Stimulated activated CD4-positive, alpha-beta T cell treated with anti-CD3 and anti-CD28 coated beads, Interleukin-2, amount 100 ng/mL, for 24 hours (primary cell): ENCODE measurements at regions not wholly inside any gene's neighbourhood (a gene's known extent, or its start where the extent isn't known, plus 50 kb on each side); places are given as distances from the start of the nearest gene placed in this dataset.
"Not testable (repeated sequence)": the region's sequence is repeated elsewhere in the genome, so short reads cannot be mapped to it uniquely, and the experiment has no call there.

Experiments
- DNase-seq, 2 donors: peaks; one replicate each; pipeline ENCODE4 v3.0.0-alpha.2; 2020

DNA sequence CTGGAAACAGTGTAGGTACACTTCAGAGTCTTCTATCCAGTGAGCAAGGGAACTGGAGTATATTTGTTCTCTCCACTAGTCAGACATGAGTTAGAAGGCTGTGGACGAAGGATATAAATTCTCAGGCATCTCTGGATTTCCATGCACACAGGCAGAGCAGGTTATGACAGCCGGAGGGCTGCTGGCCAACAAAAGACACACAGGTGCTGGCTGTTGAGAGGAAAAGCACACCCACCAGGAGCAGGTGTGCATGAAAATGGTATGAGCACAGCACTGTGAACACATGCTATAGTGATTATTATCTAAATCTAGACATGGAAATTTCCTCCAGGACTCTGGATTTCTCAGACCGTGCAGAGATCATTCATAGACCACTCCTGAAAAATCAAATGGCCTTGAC, 444.7 kb upstream of the RPS6KA3 start:
- no peak for DNase-seq

DNA sequence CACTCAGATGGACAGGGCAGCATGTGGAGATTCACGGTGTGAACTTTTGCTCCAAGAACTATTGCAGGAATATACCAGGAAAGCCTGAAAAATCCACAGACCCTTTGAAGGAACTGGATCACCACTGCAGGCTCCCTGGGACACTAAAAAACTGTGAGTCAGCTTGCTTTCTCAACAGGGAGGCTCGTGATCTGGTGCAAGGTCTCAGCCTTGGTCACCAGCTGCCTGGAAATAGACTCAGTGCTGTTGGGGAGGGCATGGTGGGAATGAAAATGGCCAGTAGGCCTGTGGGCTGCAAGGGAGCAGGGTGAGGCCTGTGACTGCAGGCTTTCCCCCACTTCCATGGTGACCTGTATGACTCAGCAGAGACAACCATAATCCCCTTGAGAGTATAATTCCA, 426.4 kb upstream of the RPS6KA3 start:
- no peak for DNase-seq

- DNase-seq: no peak
Observed at GRCh38 chrX:20686256-20686655, 419.5 kb upstream of the RPS6KA3 start.

- DNase-seq: no peak
Observed at GRCh38 chrX:20685652-20686051, 418.9 kb upstream of the RPS6KA3 start.

- no peak for DNase-seq
Observed at GRCh38 chrX:20681683-20682082, 415.0 kb upstream of the RPS6KA3 start.

DNA sequence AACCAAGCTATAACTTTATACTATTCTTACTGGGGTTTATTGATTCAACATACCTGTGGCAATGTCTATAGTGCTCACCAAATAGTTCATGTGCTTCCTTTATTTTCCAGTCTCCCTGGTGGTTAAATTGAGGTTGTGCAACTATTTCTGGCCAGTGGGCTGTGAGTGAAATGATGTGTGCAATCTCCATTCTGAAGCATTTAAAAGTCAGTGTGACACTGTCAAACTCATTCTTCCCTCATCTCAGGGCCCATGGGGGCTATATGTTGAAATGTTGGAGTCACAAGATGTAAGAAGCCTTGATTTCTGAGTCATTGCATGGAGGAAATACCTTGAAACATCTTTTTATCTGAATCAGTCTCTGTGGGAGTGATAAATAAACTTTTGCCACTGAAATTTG, 414.3 kb upstream of the RPS6KA3 start:
- DNase-seq: no peak

DNA sequence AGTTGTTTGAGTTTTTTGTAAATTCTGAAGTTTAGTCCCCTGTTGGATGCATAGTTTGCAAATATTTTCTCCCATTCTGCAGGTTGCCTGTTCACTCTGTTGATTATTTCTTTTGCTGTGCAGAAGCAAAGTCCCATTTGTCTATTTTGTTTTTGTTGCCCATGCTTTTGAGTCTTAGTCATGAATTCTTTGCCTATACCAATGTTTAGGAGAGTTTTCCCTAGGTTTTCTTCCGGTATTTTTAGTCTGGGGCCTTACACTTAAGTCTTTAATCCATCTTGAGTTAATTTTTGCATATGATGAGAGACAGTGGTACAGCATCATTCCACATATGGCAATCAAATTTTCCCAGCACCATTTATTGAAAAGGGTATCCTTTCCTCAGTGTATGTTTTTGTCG, 405.8 kb upstream of the RPS6KA3 start:
- no peak for DNase-seq

GRCh38 chrX:20671746-20672145, 405.0 kb upstream of the RPS6KA3 start:
- not testable (repeated sequence) for DNase-seq

- no peak for DNase-seq
Observed at GRCh38 chrX:20670611-20671010, 403.9 kb upstream of the RPS6KA3 start.

DNA sequence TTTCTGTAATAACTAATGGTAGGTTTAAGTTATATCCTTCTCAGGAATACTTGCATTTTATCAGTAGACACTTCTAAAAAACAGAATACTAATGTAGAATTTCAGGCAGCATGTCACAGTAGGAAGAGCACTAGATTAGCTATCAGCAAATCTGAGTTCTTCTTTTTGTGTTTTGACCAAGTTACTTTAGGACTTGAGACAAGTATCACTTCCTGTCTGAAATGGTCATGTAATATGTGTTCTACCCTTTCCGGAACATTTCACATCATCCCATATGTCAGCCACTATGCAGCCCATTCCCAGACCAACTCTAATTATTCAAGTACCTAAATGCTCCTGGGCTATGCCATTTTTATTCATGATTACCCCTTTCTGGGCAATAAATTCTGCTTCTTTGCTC, 401.8 kb upstream of the RPS6KA3 start:
- no peak for DNase-seq

DNA sequence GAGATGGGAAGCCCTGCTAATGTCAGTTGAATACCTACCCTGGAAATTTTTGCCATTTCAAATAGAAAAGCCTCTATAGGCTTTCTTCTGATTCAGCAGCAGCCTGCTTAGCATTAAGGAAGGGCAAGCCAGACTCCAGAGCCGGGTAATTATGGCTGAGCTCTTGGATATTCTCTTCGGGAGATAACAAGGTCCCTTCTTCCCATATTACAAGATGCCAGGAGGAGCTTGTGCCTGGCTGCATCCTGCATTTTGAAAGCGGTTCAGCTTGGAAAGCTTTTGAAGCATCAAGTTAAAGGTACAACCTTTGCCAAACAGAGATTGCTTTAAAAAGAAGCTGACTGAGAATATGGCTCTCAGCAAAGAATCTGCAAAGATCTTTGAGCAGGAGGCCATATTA, 399.6 kb upstream of the RPS6KA3 start:
- DNase-seq: no peak

- DNase-seq: no peak
Observed at GRCh38 chrX:20665481-20665880, 398.8 kb upstream of the RPS6KA3 start.

DNA sequence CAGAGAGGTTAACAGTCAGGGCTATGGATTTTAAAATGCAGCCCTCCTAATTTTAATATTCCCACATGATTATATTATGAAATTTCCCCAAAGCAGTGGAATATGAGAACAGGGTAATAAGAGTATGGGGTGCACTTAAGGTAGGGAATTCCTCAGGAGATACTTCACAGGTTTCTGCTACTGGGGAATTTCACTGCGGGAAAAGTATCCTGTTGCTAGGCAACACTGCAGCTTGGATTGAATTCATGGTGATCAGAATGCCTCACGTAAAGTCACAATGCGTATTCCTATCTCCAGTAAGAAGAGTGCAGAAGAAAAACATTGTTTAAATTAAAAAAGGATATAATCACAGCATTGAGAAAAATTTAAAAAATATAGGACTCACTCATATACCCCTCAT, 398.1 kb upstream of the RPS6KA3 start:
- no peak for DNase-seq

- no peak for DNase-seq
Observed at GRCh38 chrX:20664131-20664530, 397.4 kb upstream of the RPS6KA3 start.

GRCh38 chrX:20663336-20663735, 396.6 kb upstream of the RPS6KA3 start:
- DNase-seq: no peak

GRCh38 chrX:20656721-20657120, 390.0 kb upstream of the RPS6KA3 start:
- no peak for DNase-seq

DNA sequence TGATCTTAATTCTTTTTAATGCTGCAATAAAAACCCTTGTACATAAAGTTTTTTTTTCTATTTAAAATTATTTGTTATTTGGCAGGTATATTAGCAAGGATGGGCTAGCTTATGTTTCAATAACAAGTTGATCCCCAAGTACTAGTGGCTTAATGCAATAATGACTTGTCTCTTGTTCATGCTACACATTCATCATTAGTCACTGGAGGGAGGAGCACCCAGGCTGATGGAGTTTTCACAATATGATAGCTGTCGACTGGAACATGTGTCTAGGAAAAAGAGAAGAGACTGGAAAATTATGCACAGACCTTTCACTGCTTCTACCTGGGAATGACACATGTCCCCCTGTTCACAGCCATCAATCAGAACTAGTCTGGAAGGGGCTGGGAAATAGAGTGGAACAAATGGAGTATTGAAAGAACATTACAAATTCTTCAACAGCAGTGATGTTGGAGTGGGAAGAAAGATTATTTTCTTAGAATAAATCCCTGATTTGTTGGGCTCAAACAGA, 387.9 kb upstream of the RPS6KA3 start:
- DNase-seq: no peak

DNA sequence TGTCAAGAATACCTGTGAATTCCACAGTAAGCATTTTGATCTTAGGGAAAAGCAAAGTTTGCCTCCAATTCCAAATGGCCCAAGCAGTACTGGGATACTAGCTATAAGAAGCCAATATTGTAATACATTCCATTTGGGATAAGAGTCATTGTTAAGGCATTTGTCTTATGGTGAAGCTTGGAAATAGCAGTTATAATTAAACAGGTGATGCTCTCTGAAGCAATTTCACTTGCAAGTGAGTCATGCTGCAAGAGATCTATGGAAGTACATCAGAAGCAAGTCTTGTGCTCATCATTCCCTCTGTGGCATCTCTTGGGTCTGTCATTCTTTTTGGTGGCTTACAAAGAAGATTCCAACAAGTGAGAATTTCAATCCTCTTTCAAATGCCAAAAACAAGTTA, 386.4 kb upstream of the RPS6KA3 start:
- DNase-seq: no peak

- DNase-seq: no peak
Observed at GRCh38 chrX:20641954-20642353, 375.2 kb upstream of the RPS6KA3 start.

- no peak for DNase-seq
Observed at GRCh38 chrX:20639115-20639514, 372.4 kb upstream of the RPS6KA3 start.

- DNase-seq: no peak
Observed at GRCh38 chrX:20637351-20637750, 370.6 kb upstream of the RPS6KA3 start.

- DNase-seq: no peak
Observed at GRCh38 chrX:20633451-20633850, 366.7 kb upstream of the RPS6KA3 start.

DNA sequence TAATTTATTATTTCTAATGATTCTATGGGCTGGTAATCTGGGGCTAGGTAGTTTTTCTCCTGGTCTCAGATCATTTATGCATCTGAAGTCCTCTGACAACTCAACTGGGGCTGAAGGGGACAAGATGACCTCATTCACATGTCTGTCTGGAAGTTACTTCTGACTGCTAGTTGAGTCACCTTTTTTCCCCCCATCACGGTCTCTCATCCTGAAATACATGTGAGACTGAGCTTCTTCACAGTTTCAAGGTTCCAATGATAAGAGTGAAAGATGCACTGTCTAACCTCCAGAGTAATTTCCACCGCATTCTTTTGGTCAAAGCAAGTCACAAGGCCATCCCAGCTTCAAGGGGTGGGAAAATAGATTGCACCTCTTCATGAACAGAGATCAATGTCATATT, 356.7 kb upstream of the RPS6KA3 start:
- no peak for DNase-seq

DNA sequence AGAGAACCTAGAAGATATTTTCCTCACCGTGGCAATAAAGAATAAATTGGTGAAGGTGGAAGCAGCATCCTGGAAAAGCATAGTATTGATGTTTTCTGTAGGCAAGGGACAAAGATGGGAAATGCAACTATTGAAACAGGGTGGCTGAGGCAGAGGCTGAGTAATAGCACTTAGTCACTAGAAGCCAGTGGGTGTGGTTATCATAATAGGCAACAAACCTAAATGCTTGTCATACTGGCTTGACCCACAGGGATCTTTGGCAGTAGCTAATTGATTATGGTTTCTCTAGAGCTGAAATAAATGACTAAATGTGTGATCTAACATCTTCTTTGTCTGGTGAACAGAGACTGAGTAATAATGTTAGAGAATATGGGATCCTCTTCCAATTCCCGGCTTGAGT, 353.6 kb upstream of the RPS6KA3 start:
- DNase-seq: no peak

DNA sequence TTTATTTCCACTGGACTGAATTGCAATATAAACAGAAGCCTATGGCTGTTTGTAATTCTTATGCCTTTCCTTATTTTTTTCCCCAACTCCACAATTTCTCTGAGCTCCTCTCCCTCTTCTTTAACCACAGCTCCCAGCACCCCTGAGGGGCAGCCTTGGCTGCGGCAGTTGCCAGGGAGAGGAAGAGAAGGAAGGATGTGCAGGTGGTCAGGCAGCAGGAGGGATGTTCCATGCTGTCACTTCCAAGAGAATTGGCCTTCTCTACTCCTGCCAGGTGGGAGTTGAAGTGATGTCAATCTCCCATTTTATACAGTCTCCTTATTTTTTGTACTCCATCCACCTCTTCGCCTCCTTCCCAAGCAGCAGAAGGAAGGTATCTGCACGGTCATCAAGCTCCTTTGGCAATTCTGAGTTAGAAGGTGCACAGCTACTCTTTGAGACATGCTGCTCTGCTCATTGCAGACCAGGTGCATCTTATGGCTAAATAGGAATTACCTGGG, 343.3 kb upstream of the RPS6KA3 start:
- DNase-seq: no peak

DNA sequence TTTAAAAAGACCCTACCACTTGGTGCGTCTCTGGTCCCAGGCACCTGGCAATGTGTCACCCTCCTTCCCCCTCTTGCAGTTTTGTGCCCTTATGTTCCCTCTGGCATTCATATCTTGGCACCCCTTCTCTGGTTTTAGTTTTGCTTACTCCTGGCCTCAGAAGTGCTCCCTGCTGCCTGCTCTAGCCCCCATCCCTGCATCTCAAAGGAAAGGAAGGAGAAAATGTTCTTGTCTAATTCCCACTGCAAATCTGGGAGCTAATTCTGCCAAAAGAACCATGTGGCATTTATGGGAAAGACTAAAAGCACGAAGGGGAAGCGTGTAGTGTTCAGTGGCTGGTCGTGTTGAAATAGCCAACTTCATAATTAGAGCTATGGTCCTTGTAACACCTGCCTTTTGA, 340.1 kb upstream of the RPS6KA3 start:
- no peak for DNase-seq
